GM23248 (cell line): ENCODE measurements at regions not wholly inside any gene's neighbourhood (a gene's known extent, or its start where the extent isn't known, plus 50 kb on each side); places are given as distances from the start of the nearest gene placed in this dataset.

Source experiments
- EZH2 ChIP-seq: fragments of 200-600 bp; sonication (generic); IDR thresholded peaks from 2 replicates; pipeline ENCODE4 v1.6.1; 2018; ENCODE audit warnings: antibody characterized with exemption, mild to moderate bottlenecking; ENCODE audit not compliant: insufficient read depth, poor library complexity, severe bottlenecking
- EZH2phosphoT487 ChIP-seq: fragments of 200-600 bp; sonication (generic); IDR thresholded peaks from 2 replicates; pipeline ENCODE4 v1.6.1; 2018; ENCODE audit warnings: antibody characterized with exemption, moderate library complexity, mild to moderate bottlenecking, low read depth; ENCODE audit not compliant: insufficient read depth

- no peak for TF ChIP-seq EZH2
- no peak for TF ChIP-seq EZH2phosphoT487
These were observed 461.5 kb downstream of the MN1 start for GRCh38 chr22:27340047-27340446.
